ENCODE measurements at regions not wholly inside any gene's neighbourhood (a gene's known extent, or its start where the extent isn't known, plus 50 kb on each side); places are given as distances from the start of the nearest gene placed in this dataset.

GRCh38 chr9:7332780-7333179 lies 466.8 kb downstream of the DMAC1 start:
- Histone ChIP-seq H3K79me2 (ENCODE audit: insufficient read depth, low read depth, low read length) (no peaks in the 10 kb centered on the region), H3K9me3 (ENCODE audit: low read length) (no peaks in the 10 kb centered on the region), H3K36me3 (ENCODE audit: insufficient read depth, low read length) (no peaks in the 10 kb centered on the region), H4K20me1 (ENCODE audit: insufficient read depth, low read length) (no peaks in the 10 kb centered on the region), H3K4me1 (ENCODE audit: insufficient read depth, low read length, poor library complexity, severe bottlenecking) (no peaks in the 10 kb centered on the region), H3K4me3 (ENCODE audit: low read depth, low read length, poor library complexity, severe bottlenecking) (no peak overlapping the region), H3K27ac (ENCODE audit: low read depth, low read length, poor library complexity, severe bottlenecking) (no peak overlapping the region), H3K9me2 (ENCODE audit: insufficient read depth, low read length) (no peaks in the 10 kb centered on the region; the same call in 1 of the 2 replicates), H2AFZ (ENCODE audit: low read length) (no peak overlapping the region), H3K4me2 (ENCODE audit: low read length) (no peak overlapping the region)
- ChIA-PET CTCF (ENCODE audit: unreplicated experiment) (no interaction called here), POLR2A (no interaction called here)
- TF ChIP-seq, protein P1, sequence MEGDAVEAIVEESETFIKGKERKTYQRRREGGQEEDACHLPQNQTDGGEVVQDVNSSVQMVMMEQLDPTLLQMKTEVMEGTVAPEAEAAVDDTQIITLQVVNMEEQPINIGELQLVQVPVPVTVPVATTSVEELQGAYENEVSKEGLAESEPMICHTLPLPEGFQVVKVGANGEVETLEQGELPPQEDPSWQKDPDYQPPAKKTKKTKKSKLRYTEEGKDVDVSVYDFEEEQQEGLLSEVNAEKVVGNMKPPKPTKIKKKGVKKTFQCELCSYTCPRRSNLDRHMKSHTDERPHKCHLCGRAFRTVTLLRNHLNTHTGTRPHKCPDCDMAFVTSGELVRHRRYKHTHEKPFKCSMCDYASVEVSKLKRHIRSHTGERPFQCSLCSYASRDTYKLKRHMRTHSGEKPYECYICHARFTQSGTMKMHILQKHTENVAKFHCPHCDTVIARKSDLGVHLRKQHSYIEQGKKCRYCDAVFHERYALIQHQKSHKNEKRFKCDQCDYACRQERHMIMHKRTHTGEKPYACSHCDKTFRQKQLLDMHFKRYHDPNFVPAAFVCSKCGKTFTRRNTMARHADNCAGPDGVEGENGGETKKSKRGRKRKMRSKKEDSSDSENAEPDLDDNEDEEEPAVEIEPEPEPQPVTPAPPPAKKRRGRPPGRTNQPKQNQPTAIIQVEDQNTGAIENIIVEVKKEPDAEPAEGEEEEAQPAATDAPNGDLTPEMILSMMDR (conservative IDR thresholded peaks at IDR 0.05; ENCODE audit: low read length) = no peak
- no peak for TF ChIP-seq EZH2phosphoT487 (IDR thresholded peaks at IDR 0.05; ENCODE audit: borderline replicate concordance, low read depth, low read length)
- BruUV-seq (replicated peaks) = no TSS peak
- intact Hi-C loops (cut with micrococcal nuclease; ENCODE audit: unreplicated experiment) = no loop called here
- DNase-seq (ENCODE audit: low spot score) = no peak

DNA sequence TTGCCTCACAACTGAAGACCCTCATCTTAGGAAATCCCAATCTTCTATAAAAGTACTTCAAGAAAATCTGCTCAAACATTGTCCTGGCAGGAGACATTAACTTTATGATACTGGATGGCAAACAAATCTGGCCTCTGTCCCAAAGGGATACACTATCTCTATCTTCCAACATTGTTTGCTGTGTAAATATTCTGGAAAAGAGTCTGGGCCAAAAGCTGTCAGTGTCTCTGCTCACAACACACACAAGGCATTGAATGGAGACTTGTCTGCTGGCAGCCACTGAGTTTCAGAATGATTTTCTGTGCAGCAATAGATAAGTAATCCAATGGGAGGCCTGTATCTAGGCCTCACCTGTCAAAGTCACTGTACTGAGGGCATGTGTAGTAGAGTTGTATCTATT lies 471.1 kb downstream of the DMAC1 start:
- no TSS peak for BruUV-seq (replicated peaks)
- no peaks in the 10 kb centered on the region for H3K79me2 ChIP-seq (ENCODE audit: insufficient read depth, low read depth, low read length)
- POLR2A ChIA-PET = no interaction called here
- DNase-seq (ENCODE audit: low spot score) = no peak
- H3K9me2 ChIP-seq (ENCODE audit: insufficient read depth, low read length) = no peaks in the 10 kb centered on the region; the same call in 1 of the 2 replicates
- H3K4me2 ChIP-seq (ENCODE audit: low read length) = no peak overlapping the region
- H3K4me1 ChIP-seq (ENCODE audit: insufficient read depth, low read length, poor library complexity, severe bottlenecking) = no peaks in the 10 kb centered on the region
- no peak overlapping the region for H3K27ac ChIP-seq (ENCODE audit: low read depth, low read length, poor library complexity, severe bottlenecking)
- no peaks in the 10 kb centered on the region for H4K20me1 ChIP-seq (ENCODE audit: insufficient read depth, low read length)
- CTCF ChIA-PET (ENCODE audit: unreplicated experiment) = no interaction called here
- no peak overlapping the region for H3K4me3 ChIP-seq (ENCODE audit: low read depth, low read length, poor library complexity, severe bottlenecking)
- no peak overlapping the region for H2AFZ ChIP-seq (ENCODE audit: low read length)
- H3K9me3 ChIP-seq (ENCODE audit: low read length) = no peaks in the 10 kb centered on the region
- H3K36me3 ChIP-seq (ENCODE audit: insufficient read depth, low read length) = no peaks in the 10 kb centered on the region
- intact Hi-C loops (cut with micrococcal nuclease; ENCODE audit: unreplicated experiment) = no loop called here
- TF ChIP-seq, protein P1 (conservative IDR thresholded peaks at IDR 0.05; ENCODE audit: low read length) = no peak
- no peak for TF ChIP-seq EZH2phosphoT487 (IDR thresholded peaks at IDR 0.05; ENCODE audit: borderline replicate concordance, low read depth, low read length)

DNA sequence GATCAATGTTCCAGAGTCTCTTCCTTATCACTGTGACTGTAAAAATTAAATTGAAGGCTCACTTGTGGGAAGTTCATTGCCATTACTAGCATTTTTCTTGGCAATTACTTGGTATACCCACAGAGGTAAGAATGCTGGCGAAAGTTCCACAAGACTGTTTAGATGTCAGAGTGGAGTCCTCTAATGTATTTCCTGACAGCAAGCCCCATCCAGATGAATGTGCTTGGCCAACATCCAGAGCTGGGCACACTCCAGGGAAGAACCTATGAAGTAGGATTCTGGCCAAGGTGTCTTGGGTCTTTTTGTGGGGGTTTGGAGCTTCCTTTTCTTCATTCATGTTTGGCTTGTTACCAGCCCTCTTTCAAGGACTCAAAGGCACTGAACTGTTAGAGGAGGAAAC lies 473.6 kb downstream of the DMAC1 start:
- Histone ChIP-seq H3K9me2 (ENCODE audit: insufficient read depth, low read length) (no peaks in the 10 kb centered on the region), H3K4me2 (ENCODE audit: low read length) (no peak overlapping the region), H4K20me1 (ENCODE audit: insufficient read depth, low read length) (no peaks in the 10 kb centered on the region), H2AFZ (ENCODE audit: low read length) (no peak overlapping the region), H3K4me3 (ENCODE audit: low read depth, low read length, poor library complexity, severe bottlenecking) (no peak overlapping the region), H3K9me3 (ENCODE audit: low read length) (no peaks in the 10 kb centered on the region), H3K79me2 (ENCODE audit: insufficient read depth, low read depth, low read length) (no peaks in the 10 kb centered on the region), H3K27ac (ENCODE audit: low read depth, low read length, poor library complexity, severe bottlenecking) (no peak overlapping the region), H3K36me3 (ENCODE audit: insufficient read depth, low read length) (no peaks in the 10 kb centered on the region), H3K4me1 (ENCODE audit: insufficient read depth, low read length, poor library complexity, severe bottlenecking) (no peaks in the 10 kb centered on the region)
- ChIA-PET CTCF (ENCODE audit: unreplicated experiment) (no interaction called here), POLR2A (no interaction called here)
- DNase-seq (ENCODE audit: low spot score) = no peak
- TF ChIP-seq EZH2phosphoT487 (IDR thresholded peaks at IDR 0.05; ENCODE audit: borderline replicate concordance, low read depth, low read length) = no peak
- TF ChIP-seq, protein P1 (conservative IDR thresholded peaks at IDR 0.05; ENCODE audit: low read length) = no peak
- intact Hi-C loops (cut with micrococcal nuclease; ENCODE audit: unreplicated experiment) = no loop called here
- no TSS peak for BruUV-seq (replicated peaks)
